Dendritic cell treated with granulocyte-macrophage colony-stimulating factor and Interleukin-4, amounts not matched to agents 40 ng/mL and 50 ng/mL, for 4 days (primary cell): ENCODE measurements at regions not wholly inside any gene's neighbourhood (a gene's known extent, or its start where the extent isn't known, plus 50 kb on each side); places are given as distances from the start of the nearest gene placed in this dataset.

ENCODE experiments used
- H3K27ac Mint-ChIP-seq: one replicate; pipeline ENCODE4 v1.8.0; 2022; ENCODE audit warnings: mild to moderate bottlenecking, mixed read lengths
- H3K27me3 Mint-ChIP-seq: one replicate; pipeline ENCODE4 v1.8.0; 2022; ENCODE audit warnings: mild to moderate bottlenecking, mixed read lengths
- H3K36me3 Mint-ChIP-seq: one replicate; pipeline ENCODE4 v1.8.0; 2022; ENCODE audit warnings: low read depth, mixed read lengths
- H3K4me1 Mint-ChIP-seq: one replicate; pipeline ENCODE4 v1.8.0; 2022; ENCODE audit warnings: low read depth, mixed read lengths
- H3K4me3 Mint-ChIP-seq: one replicate; pipeline ENCODE4 v1.8.0; 2022; ENCODE audit warnings: mild to moderate bottlenecking, moderate library complexity, mixed read lengths
- H3K9me3 Mint-ChIP-seq: one replicate; pipeline ENCODE4 v1.8.0; 2022; ENCODE audit warnings: mixed read lengths
- intact Hi-C: fragments of 100-400 bp; cut with micrococcal nuclease; formaldehyde crosslinking; loops from one replicate; pipeline ENCODE4 v1.15.0; 2022

GRCh38 chr4:175970724-175971123 is 94.9 kb upstream of the WDR17 start:
- H3K27ac Mint-ChIP-seq = no peak overlapping the region
- H3K4me1 Mint-ChIP-seq = no peaks in the 10 kb centered on the region
- no peaks in the 10 kb centered on the region for H3K27me3 Mint-ChIP-seq
- no peaks in the 10 kb centered on the region for H3K36me3 Mint-ChIP-seq
- H3K4me3 Mint-ChIP-seq = no peak overlapping the region
- H3K9me3 Mint-ChIP-seq = peaks cover 9% of the 10 kb centered on the region
- intact Hi-C loops = no loop called here

GRCh38 chr4:175971388-175972179 is 94.1 kb upstream of the WDR17 start:
- no peaks in the 10 kb centered on the region for H3K4me1 Mint-ChIP-seq
- H3K27ac Mint-ChIP-seq = no peak overlapping the region
- no peak overlapping the region for H3K4me3 Mint-ChIP-seq
- no peaks in the 10 kb centered on the region for H3K36me3 Mint-ChIP-seq
- intact Hi-C loops = no loop called here
- H3K9me3 Mint-ChIP-seq = peaks cover 9% of the 10 kb centered on the region
- no peaks in the 10 kb centered on the region for H3K27me3 Mint-ChIP-seq

- Mint-ChIP-seq H3K36me3 (no peaks in the 10 kb centered on the region), H3K9me3 (no peaks in the 10 kb centered on the region), H3K4me3 (no peak overlapping the region)
Measured at GRCh38 chr4:175973027-175973923, 92.4 kb upstream of the WDR17 start.

GRCh38 chr4:175983636-175984035 is 82.0 kb upstream of the WDR17 start:
- no peaks in the 10 kb centered on the region for H3K36me3 Mint-ChIP-seq
- no peak overlapping the region for H3K27ac Mint-ChIP-seq
- no peaks in the 10 kb centered on the region for H3K4me1 Mint-ChIP-seq
- no peaks in the 10 kb centered on the region for H3K27me3 Mint-ChIP-seq
- H3K4me3 Mint-ChIP-seq = no peak overlapping the region
- H3K9me3 Mint-ChIP-seq = no peaks in the 10 kb centered on the region
- intact Hi-C loops = no loop called here

More at GRCh38 chr4:175973027-175973923, 92.4 kb upstream of the WDR17 start:
- Mint-ChIP-seq H3K27ac (no peak overlapping the region), H3K4me1 (no peaks in the 10 kb centered on the region), H3K27me3 (no peaks in the 10 kb centered on the region)
- intact Hi-C loops = no loop called here

- no peaks in the 10 kb centered on the region for H3K4me1 Mint-ChIP-seq
- no peak overlapping the region for H3K27ac Mint-ChIP-seq
- no peak overlapping the region for H3K4me3 Mint-ChIP-seq
- intact Hi-C loops = no loop called here
- no peaks in the 10 kb centered on the region for H3K27me3 Mint-ChIP-seq
- no peaks in the 10 kb centered on the region for H3K9me3 Mint-ChIP-seq
- H3K36me3 Mint-ChIP-seq = no peaks in the 10 kb centered on the region
Measured at GRCh38 chr4:175986668-175987067, 79.0 kb upstream of the WDR17 start.

GRCh38 chr4:175988511-175988910 is 77.1 kb upstream of the WDR17 start:
- H3K27me3 Mint-ChIP-seq = peaks cover 5% of the 10 kb centered on the region
- H3K27ac Mint-ChIP-seq = no peak overlapping the region
- H3K4me1 Mint-ChIP-seq = no peaks in the 10 kb centered on the region
- H3K36me3 Mint-ChIP-seq = no peaks in the 10 kb centered on the region
- no peak overlapping the region for H3K4me3 Mint-ChIP-seq
- H3K9me3 Mint-ChIP-seq = no peaks in the 10 kb centered on the region
- intact Hi-C loops = no loop called here

GRCh38 chr4:175996206-175996605 is 69.4 kb upstream of the WDR17 start:
- Mint-ChIP-seq H3K4me1 (peaks cover 3% of the 10 kb centered on the region), H3K9me3 (no peaks in the 10 kb centered on the region), H3K27ac (no peak overlapping the region), H3K36me3 (no peaks in the 10 kb centered on the region), H3K4me3 (no peak overlapping the region), H3K27me3 (peaks cover 24% of the 10 kb centered on the region)
- intact Hi-C loops = no loop called here

- Mint-ChIP-seq H3K27me3 (peaks cover 34% of the 10 kb centered on the region), H3K36me3 (no peaks in the 10 kb centered on the region), H3K27ac (no peak overlapping the region), H3K9me3 (no peaks in the 10 kb centered on the region), H3K4me1 (peaks cover 14% of the 10 kb centered on the region), H3K4me3 (no peak overlapping the region)
- intact Hi-C loops = no loop called here
Measured at GRCh38 chr4:175997291-175997690, 68.3 kb upstream of the WDR17 start.

GRCh38 chr4:175998782-175999181 is 66.9 kb upstream of the WDR17 start:
- H3K27me3 Mint-ChIP-seq = peaks cover 43% of the 10 kb centered on the region
- no peak overlapping the region for H3K4me3 Mint-ChIP-seq
- H3K4me1 Mint-ChIP-seq = peaks cover 17% of the 10 kb centered on the region
- no peak overlapping the region for H3K27ac Mint-ChIP-seq
- intact Hi-C loops = no loop called here
- H3K9me3 Mint-ChIP-seq = no peaks in the 10 kb centered on the region
- no peaks in the 10 kb centered on the region for H3K36me3 Mint-ChIP-seq

GRCh38 chr4:175999944-176000343 is 65.7 kb upstream of the WDR17 start:
- Mint-ChIP-seq H3K4me1 (peaks cover 17% of the 10 kb centered on the region), H3K4me3 (no peak overlapping the region), H3K27ac (no peak overlapping the region), H3K36me3 (no peaks in the 10 kb centered on the region), H3K9me3 (no peaks in the 10 kb centered on the region), H3K27me3 (peaks cover 43% of the 10 kb centered on the region)
- intact Hi-C loops = no loop called here

- Mint-ChIP-seq H3K4me1 (peaks cover 17% of the 10 kb centered on the region), H3K36me3 (no peaks in the 10 kb centered on the region), H3K27ac (no peak overlapping the region), H3K9me3 (no peaks in the 10 kb centered on the region), H3K4me3 (peak overlapping the region; percentile 83), H3K27me3 (peaks cover 48% of the 10 kb centered on the region)
- intact Hi-C loops = no loop called here
Measured at GRCh38 chr4:176001151-176002006, 64.3 kb upstream of the WDR17 start.

- no peaks in the 10 kb centered on the region for H3K9me3 Mint-ChIP-seq
- no peaks in the 10 kb centered on the region for H3K36me3 Mint-ChIP-seq
- H3K4me1 Mint-ChIP-seq = peaks cover 17% of the 10 kb centered on the region
- H3K4me3 Mint-ChIP-seq = peak overlapping the region; percentile 83
- no peak overlapping the region for H3K27ac Mint-ChIP-seq
- H3K27me3 Mint-ChIP-seq = peaks cover 48% of the 10 kb centered on the region
- intact Hi-C loops = no loop called here
Measured at GRCh38 chr4:176002007-176002613, 63.5 kb upstream of the WDR17 start.

- H3K4me3 Mint-ChIP-seq = no peak overlapping the region
- intact Hi-C loops = no loop called here
- no peaks in the 10 kb centered on the region for H3K36me3 Mint-ChIP-seq
- peaks cover 34% of the 10 kb centered on the region for H3K27me3 Mint-ChIP-seq
- peaks cover 17% of the 10 kb centered on the region for H3K4me1 Mint-ChIP-seq
- no peak overlapping the region for H3K27ac Mint-ChIP-seq
- H3K9me3 Mint-ChIP-seq = no peaks in the 10 kb centered on the region
Measured at GRCh38 chr4:176005766-176006165, 59.9 kb upstream of the WDR17 start.
